ENCODE measurements at regions not wholly inside any gene's neighbourhood (a gene's known extent, or its start where the extent isn't known, plus 50 kb on each side); places are given as distances from the start of the nearest gene placed in this dataset.

- H3K4me3 ChIP-seq (ENCODE audit: low read length) = no peak overlapping the region
- DNase-seq (ENCODE audit: low read depth) = no peak
- TF ChIP-seq, protein P1, sequence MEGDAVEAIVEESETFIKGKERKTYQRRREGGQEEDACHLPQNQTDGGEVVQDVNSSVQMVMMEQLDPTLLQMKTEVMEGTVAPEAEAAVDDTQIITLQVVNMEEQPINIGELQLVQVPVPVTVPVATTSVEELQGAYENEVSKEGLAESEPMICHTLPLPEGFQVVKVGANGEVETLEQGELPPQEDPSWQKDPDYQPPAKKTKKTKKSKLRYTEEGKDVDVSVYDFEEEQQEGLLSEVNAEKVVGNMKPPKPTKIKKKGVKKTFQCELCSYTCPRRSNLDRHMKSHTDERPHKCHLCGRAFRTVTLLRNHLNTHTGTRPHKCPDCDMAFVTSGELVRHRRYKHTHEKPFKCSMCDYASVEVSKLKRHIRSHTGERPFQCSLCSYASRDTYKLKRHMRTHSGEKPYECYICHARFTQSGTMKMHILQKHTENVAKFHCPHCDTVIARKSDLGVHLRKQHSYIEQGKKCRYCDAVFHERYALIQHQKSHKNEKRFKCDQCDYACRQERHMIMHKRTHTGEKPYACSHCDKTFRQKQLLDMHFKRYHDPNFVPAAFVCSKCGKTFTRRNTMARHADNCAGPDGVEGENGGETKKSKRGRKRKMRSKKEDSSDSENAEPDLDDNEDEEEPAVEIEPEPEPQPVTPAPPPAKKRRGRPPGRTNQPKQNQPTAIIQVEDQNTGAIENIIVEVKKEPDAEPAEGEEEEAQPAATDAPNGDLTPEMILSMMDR (conservative IDR thresholded peaks at IDR 0.05; ENCODE audit: low read depth, low read length) = no peak
Observed at GRCh38 chr11:114972105-114972504, 293.8 kb downstream of the NXPE2 start.

- TF ChIP-seq, protein P1 (conservative IDR thresholded peaks at IDR 0.05; ENCODE audit: low read depth, low read length) = no peak
- DNase-seq (ENCODE audit: low read depth) = no peak
- no peak overlapping the region for H3K4me3 ChIP-seq (ENCODE audit: low read length)
Observed at GRCh38 chr11:114977651-114978050, 299.3 kb downstream of the NXPE2 start.

GRCh38 chr11:114982141-114982540 lies 303.8 kb downstream of the NXPE2 start:
- TF ChIP-seq, protein P1 (conservative IDR thresholded peaks at IDR 0.05; ENCODE audit: low read depth, low read length) = no peak
- H3K4me3 ChIP-seq (ENCODE audit: low read length) = no peak overlapping the region
- DNase-seq (ENCODE audit: low read depth) = no peak

DNA sequence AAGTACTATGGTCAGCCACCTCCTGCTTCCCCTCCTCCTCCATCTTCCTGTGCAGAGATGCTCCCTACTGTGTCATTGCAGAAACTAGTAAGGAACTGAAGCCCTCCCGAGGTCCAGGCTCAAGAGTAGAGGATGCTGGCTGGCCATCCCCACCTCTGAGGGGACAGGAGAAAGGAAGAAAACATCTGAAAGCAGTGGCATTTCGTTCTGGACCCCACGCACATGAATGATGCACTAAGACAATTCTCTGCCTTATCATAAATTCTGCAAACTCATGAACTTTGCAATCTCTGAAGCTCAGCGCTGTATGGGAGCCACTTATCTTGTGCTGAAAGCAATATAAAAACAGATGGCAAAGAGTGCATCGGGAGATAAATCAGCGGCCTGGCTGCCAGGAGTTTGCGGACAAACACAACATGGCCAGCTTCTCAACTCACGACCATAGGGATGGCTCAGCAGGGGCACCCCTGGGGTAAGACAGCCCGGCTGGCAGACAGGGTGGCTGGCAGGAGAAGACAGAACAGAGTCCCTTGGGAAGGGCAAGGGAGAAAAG lies 306.4 kb downstream of the NXPE2 start:
- DNase-seq (ENCODE audit: low read depth) = no peak
- TF ChIP-seq, protein P1 (conservative IDR thresholded peaks at IDR 0.05; ENCODE audit: low read depth, low read length) = no peak
- H3K4me3 ChIP-seq (ENCODE audit: low read length) = no peak overlapping the region

DNA sequence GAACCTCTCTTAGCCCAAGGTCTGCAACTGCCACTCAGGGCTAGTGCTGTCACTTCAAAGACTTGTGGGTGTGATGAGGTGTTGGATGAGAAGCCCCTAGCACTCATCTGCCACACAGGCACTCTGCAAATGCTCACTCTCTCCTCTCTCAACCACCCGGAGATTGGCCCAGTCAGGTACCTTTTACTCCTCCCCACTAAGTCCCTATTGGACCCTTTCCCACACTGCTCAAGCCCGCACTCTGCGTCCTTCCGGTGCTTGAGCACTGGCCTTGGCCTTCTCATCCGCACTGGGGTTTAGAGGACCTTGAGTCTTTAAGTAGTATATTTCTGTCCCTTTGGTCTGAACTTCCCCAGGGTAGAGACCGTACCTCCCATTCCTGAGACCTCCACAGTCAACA lies 308.0 kb downstream of the NXPE2 start:
- TF ChIP-seq, protein P1 (conservative IDR thresholded peaks at IDR 0.05; ENCODE audit: low read depth, low read length) = no peak
- DNase-seq (ENCODE audit: low read depth) = no peak
- no peak overlapping the region for H3K4me3 ChIP-seq (ENCODE audit: low read length)

GRCh38 chr11:114987186-114987760 lies 308.9 kb downstream of the NXPE2 start:
- DNase-seq (ENCODE audit: low read depth) = no peak
- H3K4me3 ChIP-seq (ENCODE audit: low read length) = no peak overlapping the region
- TF ChIP-seq, protein P1 (conservative IDR thresholded peaks at IDR 0.05; ENCODE audit: low read depth, low read length) = no peak

DNA sequence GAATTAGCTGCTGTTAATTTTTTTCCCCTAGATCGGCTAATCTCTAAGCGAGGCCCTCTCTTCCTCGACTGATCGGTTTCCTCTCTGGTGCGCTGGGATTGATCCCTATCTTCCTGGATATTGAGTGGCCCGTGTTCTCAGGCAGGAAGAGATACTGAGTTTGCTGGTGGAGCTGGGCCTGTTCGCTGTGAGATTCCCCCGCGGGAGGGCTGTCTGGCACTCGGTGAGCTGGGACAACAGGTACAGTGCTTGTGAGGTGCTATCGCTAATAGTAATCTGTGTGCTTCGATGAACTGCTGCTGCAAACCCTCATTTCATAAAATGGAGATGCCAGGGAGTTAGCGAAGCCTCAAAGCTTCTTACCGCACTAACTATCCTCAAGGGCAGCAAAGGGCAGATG lies 310.3 kb downstream of the NXPE2 start:
- DNase-seq (ENCODE audit: low read depth) = no peak
- TF ChIP-seq, protein P1 (conservative IDR thresholded peaks at IDR 0.05; ENCODE audit: low read depth, low read length) = no peak
- H3K4me3 ChIP-seq (ENCODE audit: low read length) = no peak overlapping the region
